ENCODE measurements at regions not wholly inside any gene's neighbourhood (a gene's known extent, or its start where the extent isn't known, plus 50 kb on each side); places are given as distances from the start of the nearest gene placed in this dataset.
A peak's percentile ranks its signal among the peaks of the same experiment; 100 is the strongest.

- TF ChIP-seq USF2 (IDR thresholded peaks at IDR 0.05; ENCODE audit: borderline replicate concordance, low read depth, low read length), result no peak
- TF ChIP-seq RUNX3 (IDR thresholded peaks at IDR 0.05; ENCODE audit: low read length), result peak; percentile 21; the same call in 1 of the 2 replicates
- peak; percentile 66; the same call in 1 of the 2 replicates for TF ChIP-seq ZNF24 (IDR thresholded peaks at IDR 0.05)
Measured at GRCh38 chr1:194279975-194280374, 1093.6 kb upstream of the B3GALT2 start (continued).

DNA sequence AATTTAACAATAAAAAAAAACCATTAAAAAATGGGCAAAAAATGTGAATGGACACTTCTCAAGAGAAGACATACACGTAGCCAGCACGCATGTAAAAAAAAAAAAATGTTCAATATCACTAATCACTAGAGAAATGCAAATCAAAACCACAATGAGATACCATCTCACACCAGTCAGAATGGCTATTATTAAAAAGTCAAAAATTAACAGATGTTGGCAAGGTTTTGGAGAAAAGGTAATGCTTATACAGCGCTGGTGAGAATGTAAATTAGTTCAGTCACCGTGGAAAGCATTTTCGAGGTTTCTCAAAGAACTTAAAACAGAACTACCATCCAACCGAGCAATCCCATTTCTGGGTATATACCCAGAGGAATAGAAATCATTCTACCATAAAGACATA, 1091.5 kb upstream of the B3GALT2 start:
- TF ChIP-seq, protein P1, sequence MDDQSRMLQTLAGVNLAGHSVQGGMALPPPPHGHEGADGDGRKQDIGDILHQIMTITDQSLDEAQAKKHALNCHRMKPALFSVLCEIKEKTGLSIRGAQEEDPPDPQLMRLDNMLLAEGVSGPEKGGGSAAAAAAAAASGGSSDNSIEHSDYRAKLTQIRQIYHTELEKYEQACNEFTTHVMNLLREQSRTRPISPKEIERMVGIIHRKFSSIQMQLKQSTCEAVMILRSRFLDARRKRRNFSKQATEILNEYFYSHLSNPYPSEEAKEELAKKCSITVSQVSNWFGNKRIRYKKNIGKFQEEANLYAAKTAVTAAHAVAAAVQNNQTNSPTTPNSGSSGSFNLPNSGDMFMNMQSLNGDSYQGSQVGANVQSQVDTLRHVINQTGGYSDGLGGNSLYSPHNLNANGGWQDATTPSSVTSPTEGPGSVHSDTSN (IDR thresholded peaks at IDR 0.05; ENCODE audit: insufficient replicate concordance, low read depth, low read length), result no peak
- TF ChIP-seq CBFB (IDR thresholded peaks at IDR 0.05; ENCODE audit: low read depth) (no peak), STAT1 (conservative IDR thresholded peaks at IDR 0.05) (no peak), CBX3 (IDR thresholded peaks at IDR 0.05; ENCODE audit: borderline replicate concordance, low read depth) (no peak), E2F8 (IDR thresholded peaks at IDR 0.05; ENCODE audit: low read depth, partially characterized antibody) (no peak), ATF7 (IDR thresholded peaks at IDR 0.05; ENCODE audit: low read depth) (no peak), ZBTB11 (CRISPR knock-in tag; IDR thresholded peaks at IDR 0.05) (no peak), USF2 (IDR thresholded peaks at IDR 0.05; ENCODE audit: borderline replicate concordance, low read depth, low read length) (no peak)
- ChIA-PET POLR2A (no interaction called here), RAD21 (ENCODE audit: unreplicated experiment) (no interaction called here), CTCF (interaction anchor here (0.6 kb wide), 1 partner anchor 785 kb away, joined by 3 read pairs; no protein-coding TSS in a partner anchor), SMC1A (ENCODE audit: uncharacterized antibody, unreplicated experiment) (no interaction called here)
- Histone ChIP-seq H3K9me3 (replicated peaks; ENCODE audit: control insufficient read depth, insufficient read depth, low read length) (no peaks in the 10 kb centered on the region; the same call in 2 of the 3 replicates), H4K20me1 (ENCODE audit: control insufficient read depth, insufficient read depth) (no peaks in the 10 kb centered on the region), H3K27me3 (replicated peaks in 1 of 2; ENCODE audit: control insufficient read depth in 2 of 2, insufficient read depth in 2 of 2, low read length in 1 of 2) (no peaks in the 10 kb centered on the region), H3K36me3 (ENCODE audit: control insufficient read depth in 2 of 2, insufficient read depth in 2 of 2, low read length in 1 of 2) (no peaks in the 10 kb centered on the region), H2AFZ (ENCODE audit: control insufficient read depth, low read depth, low read length) (no peak overlapping the region), H3K4me1 (ENCODE audit: control insufficient read depth, insufficient read depth, low read length) (no peaks in the 10 kb centered on the region), H3K9ac (ENCODE audit: control insufficient read depth, insufficient read depth, low read length) (no peak overlapping the region), H3K79me2 (ENCODE audit: control insufficient read depth, insufficient read depth, low read length) (no peaks in the 10 kb centered on the region), H3K4me3 (no peak overlapping the region), H3K4me2 (ENCODE audit: control insufficient read depth, insufficient read depth) (no peak overlapping the region), H3K27ac (ENCODE audit: control insufficient read depth, insufficient read depth) (no peak overlapping the region)
- WGBS (ENCODE audit: insufficient coverage, insufficient replicate concordance, low lambda C conversion rate, missing lambda C conversion rate), result 2% methylated on average over 6 of the region's 6 CpGs
- BruUV-seq (replicated peaks), result no TSS peak
- no peak for FAIRE-seq
- intact Hi-C loops (cut with micrococcal nuclease; ENCODE audit: unreplicated experiment), result no loop called here
- peak; percentile 44 for ATAC-seq
- no peak for DNase-seq (ENCODE audit: low read depth, low spot score)
- in situ Hi-C loops (cut with MboI), result loop anchor here (25.0 kb wide), 1 partner anchor 1816 kb away; no protein-coding TSS in a partner anchor
